NCI-H128 (cell line): ENCODE measurements at regions not wholly inside any gene's neighbourhood (a gene's known extent, or its start where the extent isn't known, plus 50 kb on each side); places are given as distances from the start of the nearest gene placed in this dataset.
"Not testable (repeated sequence)": the region's sequence is repeated elsewhere in the genome, so short reads cannot be mapped to it uniquely, and the experiment has no call there.

Experiments used
- DNase-seq: peaks from one replicate; lab custom pipeline; 2025; ENCODE audit not compliant: unreplicated experiment; lab: John Stamatoyannopoulos, UW

DNA sequence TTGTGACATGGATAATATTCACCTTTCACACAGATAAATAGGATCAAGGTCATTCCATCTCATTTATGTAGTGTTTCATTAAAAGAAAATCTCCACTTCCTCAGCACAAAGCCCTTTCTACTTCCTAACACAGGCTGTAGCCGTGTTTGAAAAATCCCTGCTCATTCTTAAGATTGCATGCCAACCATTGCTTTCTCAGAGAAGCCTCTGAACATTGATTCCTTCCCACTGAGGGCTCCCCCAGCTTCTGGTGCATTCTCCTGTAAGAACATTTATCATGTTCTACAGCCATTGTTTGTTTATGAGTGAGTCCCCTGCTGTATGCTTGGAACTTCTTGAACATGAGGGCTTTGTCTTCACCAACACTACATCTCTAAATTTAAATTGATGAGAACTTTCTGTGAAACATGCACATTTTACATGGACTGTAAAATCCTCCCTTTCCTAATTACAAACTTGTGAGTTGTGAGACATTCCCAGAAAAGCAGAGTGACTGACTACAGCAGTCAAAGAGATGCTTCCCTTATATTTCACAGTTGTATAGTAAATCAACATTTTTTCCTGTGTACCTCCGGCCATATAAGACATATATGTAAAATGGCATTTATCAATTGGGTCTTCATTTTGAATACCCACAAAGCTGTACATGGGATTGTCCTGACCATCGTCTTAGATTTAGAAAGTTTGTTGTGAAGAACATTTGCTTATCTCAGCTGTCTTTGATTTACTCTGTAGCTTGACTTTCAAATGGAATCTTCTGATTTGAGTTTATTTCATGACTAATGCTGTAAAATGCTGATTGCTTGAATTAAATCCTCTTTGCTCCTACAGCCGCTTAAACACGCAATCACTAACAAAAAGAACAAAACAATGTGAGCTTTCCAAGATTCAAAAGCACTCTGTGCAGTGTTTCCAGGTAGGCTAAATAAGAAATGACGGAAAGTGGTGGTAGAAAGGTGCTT lies 600.5 kb upstream of the SLIT2 start:
- DNase-seq = no peak

GRCh38 chr4:19645589-19645988 lies 606.1 kb upstream of the SLIT2 start:
- no peak for DNase-seq

DNA sequence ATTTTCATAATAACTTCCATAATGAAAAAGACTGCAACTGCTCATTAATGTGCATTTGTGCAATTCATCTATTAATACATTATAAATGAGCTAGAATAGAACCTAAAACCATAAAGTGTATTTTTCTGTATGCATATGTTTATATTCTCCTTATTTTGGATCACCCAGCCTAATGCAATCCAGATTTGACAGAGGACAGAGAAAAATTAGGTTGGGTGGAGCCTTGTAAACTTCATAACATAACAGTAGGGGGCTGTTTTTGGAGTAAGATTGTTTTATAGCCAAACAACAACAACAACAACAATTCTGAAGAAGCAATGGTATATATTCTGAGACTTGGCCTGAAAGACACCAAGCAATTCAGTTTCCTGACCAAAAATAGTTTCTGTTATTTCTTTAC lies 615.3 kb upstream of the SLIT2 start:
- no peak for DNase-seq

DNA sequence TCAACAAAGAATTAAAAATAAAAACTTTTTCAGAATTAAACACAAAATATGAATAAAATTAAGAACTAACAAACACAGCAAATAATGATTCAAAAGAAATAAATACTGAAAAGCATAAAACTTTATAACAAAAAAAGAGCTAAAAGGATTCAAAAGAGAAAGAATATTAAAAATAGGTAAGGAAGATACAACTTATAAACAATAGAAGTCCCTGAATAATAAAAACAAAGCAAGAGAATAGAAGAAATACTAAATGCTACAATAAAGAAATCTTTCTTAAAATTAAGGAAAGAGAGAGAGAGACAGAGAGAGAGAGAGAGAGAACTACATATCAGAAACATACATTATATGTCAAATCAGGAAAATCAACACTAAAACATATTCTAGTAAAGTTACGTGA lies 619.9 kb upstream of the SLIT2 start:
- DNase-seq = no peak

- no peak for DNase-seq
Measured at GRCh38 chr4:19623866-19624265, 627.8 kb upstream of the SLIT2 start.

GRCh38 chr4:19615086-19615689 lies 636.5 kb upstream of the SLIT2 start:
- DNase-seq = no peak

DNA sequence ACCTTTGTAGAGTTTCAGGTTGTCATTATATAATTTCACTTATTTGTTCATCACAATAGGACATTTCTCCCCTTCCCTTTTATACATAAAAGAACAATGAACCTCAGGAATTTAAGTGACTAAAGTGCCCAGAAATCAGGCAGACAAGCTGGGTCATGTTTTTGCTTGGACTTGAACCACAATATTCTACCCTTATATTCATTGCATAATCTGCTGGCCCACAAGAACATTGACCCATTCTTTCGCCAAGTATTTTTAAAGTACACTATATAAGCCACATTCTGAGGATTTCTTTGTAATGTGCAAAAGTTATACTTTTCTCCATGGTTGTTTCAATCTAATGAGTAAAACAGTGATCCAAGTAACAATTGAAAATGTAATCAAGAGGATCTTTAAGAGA lies 637.5 kb upstream of the SLIT2 start:
- no peak for DNase-seq

GRCh38 chr4:19596342-19596741 lies 655.4 kb upstream of the SLIT2 start:
- no peak for DNase-seq

- DNase-seq = no peak
Measured at GRCh38 chr4:19592391-19592790, 659.3 kb upstream of the SLIT2 start.

DNA sequence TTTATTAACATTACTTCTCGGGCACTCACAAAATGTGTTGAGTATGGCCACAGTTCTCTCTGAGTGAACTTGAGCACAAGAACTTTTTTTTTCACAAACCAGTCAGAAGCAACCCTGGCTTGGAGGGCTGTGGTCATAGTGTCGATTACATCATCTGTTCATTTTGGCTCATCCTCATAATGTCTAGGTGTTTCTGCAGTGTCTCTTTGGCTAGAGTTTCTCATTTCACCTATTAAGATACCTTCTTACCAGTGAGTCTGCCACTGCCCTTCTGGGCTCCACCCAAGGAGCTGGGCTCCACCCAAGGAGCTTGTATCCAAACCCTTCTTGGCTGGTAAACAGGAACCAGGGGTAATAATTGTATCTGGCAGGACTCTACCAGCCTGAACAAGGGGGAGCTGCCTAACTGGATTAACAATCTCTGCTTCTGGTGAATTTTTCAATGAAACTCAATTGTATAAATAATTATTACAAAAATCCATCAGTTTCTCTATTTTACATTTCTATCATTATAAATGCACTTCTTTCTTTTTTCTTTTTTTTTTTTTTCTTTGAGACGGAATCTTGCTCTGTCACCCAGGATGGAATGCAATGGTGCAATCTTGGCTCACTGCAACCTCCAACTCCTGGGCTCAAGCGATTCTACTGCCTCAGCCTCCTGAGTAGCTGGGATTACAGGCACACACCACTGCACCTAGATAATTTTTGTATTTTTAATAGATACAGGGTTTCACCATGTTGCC lies 667.7 kb upstream of the SLIT2 start:
- no peak for DNase-seq

DNA sequence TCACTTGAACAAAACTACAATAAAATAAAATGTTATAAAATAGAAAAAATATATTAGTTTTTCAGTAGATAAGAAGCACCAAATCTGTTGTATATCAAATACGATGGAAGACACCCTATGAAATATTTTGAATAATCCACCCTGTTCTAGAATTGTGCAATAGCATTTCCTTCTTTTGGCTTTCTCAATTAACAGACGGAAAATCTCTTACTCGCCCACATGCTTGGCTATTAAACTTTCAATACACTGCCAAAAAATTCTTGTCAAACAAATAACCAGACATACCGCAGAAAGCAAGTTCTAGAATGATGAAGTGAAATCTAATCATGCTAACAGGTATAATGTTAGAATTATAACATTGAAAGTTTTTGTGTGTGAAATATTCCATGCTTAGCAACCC lies 671.6 kb upstream of the SLIT2 start:
- DNase-seq = no peak

DNA sequence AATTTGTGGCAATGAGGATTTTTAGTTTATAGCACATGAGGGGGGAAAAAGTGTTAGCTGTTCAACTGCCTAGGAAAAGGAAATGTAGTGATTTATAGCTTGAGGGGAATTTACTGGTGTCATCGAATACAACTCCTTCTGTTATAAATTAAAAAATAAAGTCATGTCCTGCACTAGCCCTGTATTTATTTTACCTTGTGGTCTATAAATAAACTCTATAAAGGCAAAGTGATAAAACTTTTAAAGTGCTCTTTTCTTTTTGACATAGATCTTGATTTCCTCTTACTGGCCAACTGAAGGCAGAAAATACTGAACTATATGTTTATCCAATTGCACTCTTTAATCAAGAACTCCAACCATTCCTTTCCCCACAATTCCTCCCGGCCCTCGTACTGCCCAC lies 672.1 kb upstream of the SLIT2 start:
- DNase-seq = no peak

DNA sequence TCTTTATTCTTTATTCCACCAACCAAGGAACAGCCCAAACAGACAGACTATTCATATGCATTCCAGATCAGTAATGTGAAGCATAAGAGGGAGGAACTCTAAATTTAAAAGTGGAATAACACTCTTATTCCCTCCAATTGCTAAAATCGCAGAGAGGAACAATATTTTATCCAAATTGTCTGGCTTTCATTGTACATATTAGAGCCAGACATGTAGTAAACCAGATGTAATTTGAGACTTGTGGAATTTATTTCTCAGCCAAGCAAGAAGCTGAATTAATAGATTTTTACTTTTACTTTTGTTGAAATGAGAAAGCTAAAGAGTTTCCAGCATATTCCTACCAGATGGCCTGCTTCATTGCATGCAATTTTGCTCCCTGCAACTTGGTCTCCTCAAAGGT lies 674.6 kb upstream of the SLIT2 start:
- DNase-seq = no peak

GRCh38 chr4:19575924-19576323 lies 675.8 kb upstream of the SLIT2 start:
- no peak for DNase-seq

DNA sequence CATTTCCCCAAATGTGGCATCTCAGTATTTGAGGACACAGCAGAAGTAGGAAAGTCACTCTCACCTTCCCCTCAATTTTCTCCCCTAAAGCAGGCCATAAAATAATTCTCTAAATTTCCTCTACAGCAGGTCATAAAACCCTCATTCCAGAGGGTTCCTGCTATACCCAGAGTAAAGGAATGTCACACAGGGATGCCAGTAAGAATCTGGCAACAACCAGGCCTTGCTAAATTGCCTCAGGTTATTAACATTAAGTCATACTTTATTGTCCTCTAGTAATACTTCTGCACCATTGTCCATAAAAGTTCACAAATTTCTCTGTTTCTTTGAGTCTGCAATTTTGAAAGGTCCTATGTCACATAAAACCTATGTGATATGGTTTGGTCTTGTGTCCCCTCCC lies 685.7 kb upstream of the SLIT2 start:
- no peak for DNase-seq

DNA sequence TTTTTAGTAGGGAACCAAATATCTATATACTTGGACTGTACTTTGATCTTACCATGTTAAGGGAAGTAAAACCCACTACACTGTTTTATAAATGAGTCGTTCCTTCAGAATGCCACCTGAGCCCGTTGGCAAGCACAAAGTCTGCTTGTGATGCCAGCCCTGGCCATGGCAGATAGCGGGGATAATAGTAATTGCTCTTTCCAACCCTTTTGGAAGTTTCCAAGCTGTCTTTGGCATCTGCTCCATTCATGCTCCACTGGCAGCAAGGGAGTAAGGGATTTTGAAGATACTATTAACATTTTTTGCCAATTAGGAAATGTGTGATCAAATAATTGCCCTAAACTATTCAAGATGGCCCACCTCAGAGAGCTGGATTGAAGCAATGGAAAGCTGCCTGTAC lies 689.2 kb upstream of the SLIT2 start:
- DNase-seq = no peak

GRCh38 chr4:19557161-19557560 lies 694.5 kb upstream of the SLIT2 start:
- DNase-seq = no peak

DNA sequence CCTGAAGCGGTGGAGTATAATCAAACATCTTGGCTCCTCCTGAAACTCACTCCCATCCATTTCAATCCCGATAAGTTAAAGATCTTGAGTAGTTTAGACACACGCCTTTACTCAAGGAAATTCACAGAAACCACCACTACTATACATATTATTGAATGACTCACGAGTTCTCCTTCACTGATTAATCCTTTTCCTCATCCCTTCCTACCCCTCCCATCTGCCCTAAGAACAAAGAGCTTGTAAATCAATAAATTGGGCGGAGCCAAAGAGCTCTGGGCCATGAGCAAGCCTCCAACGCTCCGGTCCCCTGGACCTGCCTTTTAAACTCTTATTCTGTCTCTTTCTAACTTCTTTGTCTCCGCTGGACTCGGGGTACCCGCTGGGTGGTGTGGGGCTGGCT lies 695.4 kb upstream of the SLIT2 start:
- not testable (repeated sequence) for DNase-seq

GRCh38 chr4:19547463-19547862 lies 704.2 kb upstream of the SLIT2 start:
- no peak for DNase-seq

- DNase-seq = no peak
Measured at GRCh38 chr4:19544446-19545125, 707.1 kb upstream of the SLIT2 start.

GRCh38 chr4:19540859-19541540 lies 710.7 kb upstream of the SLIT2 start:
- no peak for DNase-seq
